ENCODE measurements at regions not wholly inside any gene's neighbourhood (a gene's known extent, or its start where the extent isn't known, plus 50 kb on each side); places are given as distances from the start of the nearest gene placed in this dataset.
A peak's percentile ranks its signal among the peaks of the same experiment; 100 is the strongest.
"Not testable (repeated sequence)": the region's sequence is repeated elsewhere in the genome, so short reads cannot be mapped to it uniquely, and the experiment has no call there.

- no peak for FAIRE-seq
- no peak for TF ChIP-seq POLR2A (IDR thresholded peaks at IDR 0.05; ENCODE audit: low read depth, low read length)
These were observed 134.5 kb upstream of the KCNE2 start for GRCh38 chr21:34229353-34229752.

GRCh38 chr21:34233741-34234140 lies 130.1 kb upstream of the KCNE2 start:
- FAIRE-seq; DNase-seq (ENCODE audit: insufficient read length, low spot score): not testable (repeated sequence)

More at GRCh38 chr21:34229353-34229752, 134.5 kb upstream of the KCNE2 start:
- no peak for DNase-seq (ENCODE audit: insufficient read length, low spot score)

- TF ChIP-seq POLR2A (IDR thresholded peaks at IDR 0.05; ENCODE audit: low read depth, low read length) = no peak
- FAIRE-seq (no peak), DNase-seq (ENCODE audit: insufficient read length, low spot score) (no peak)
These were observed 128.3 kb upstream of the KCNE2 start for GRCh38 chr21:34235514-34235913.

GRCh38 chr21:34242973-34243372 lies 120.8 kb upstream of the KCNE2 start:
- no peak for TF ChIP-seq POLR2A (IDR thresholded peaks at IDR 0.05; ENCODE audit: low read depth, low read length)
- FAIRE-seq = no peak
- no peak for DNase-seq (ENCODE audit: insufficient read length, low spot score)

- DNase-seq (ENCODE audit: insufficient read length, low spot score) (peak; percentile 15), FAIRE-seq (no peak)
- no peak for TF ChIP-seq POLR2A (IDR thresholded peaks at IDR 0.05; ENCODE audit: low read depth, low read length)
These were observed 120.2 kb upstream of the KCNE2 start for GRCh38 chr21:34243562-34243961.

- DNase-seq (ENCODE audit: insufficient read length, low spot score) (no peak), FAIRE-seq (no peak)
- no peak for TF ChIP-seq POLR2A (IDR thresholded peaks at IDR 0.05; ENCODE audit: low read depth, low read length)
These were observed 111.1 kb upstream of the KCNE2 start for GRCh38 chr21:34252751-34253150.

- DNase-seq (ENCODE audit: insufficient read length, low spot score) (no peak), FAIRE-seq (no peak)
- TF ChIP-seq POLR2A (IDR thresholded peaks at IDR 0.05; ENCODE audit: low read depth, low read length) = no peak
These were observed 108.7 kb upstream of the KCNE2 start for GRCh38 chr21:34255073-34255472.

GRCh38 chr21:34260277-34261008 lies 103.4 kb upstream of the KCNE2 start:
- DNase-seq (ENCODE audit: insufficient read length, low spot score) (no peak), FAIRE-seq (no peak)
- TF ChIP-seq POLR2A (IDR thresholded peaks at IDR 0.05; ENCODE audit: low read depth, low read length) = no peak

GRCh38 chr21:34261841-34262468 lies 101.9 kb upstream of the KCNE2 start:
- FAIRE-seq = no peak
- no peak for DNase-seq (ENCODE audit: insufficient read length, low spot score)
- TF ChIP-seq POLR2A (IDR thresholded peaks at IDR 0.05; ENCODE audit: low read depth, low read length) = no peak

- no peak for FAIRE-seq
- DNase-seq (ENCODE audit: insufficient read length, low spot score) = no peak
These were observed 101.3 kb upstream of the KCNE2 start for GRCh38 chr21:34262469-34262845.

GRCh38 chr21:34263629-34264028 lies 100.2 kb upstream of the KCNE2 start:
- no peak for FAIRE-seq
- no peak for TF ChIP-seq POLR2A (IDR thresholded peaks at IDR 0.05; ENCODE audit: low read depth, low read length)
- DNase-seq (ENCODE audit: insufficient read length, low spot score) = no peak

More at GRCh38 chr21:34262469-34262845, 101.3 kb upstream of the KCNE2 start:
- no peak for TF ChIP-seq POLR2A (IDR thresholded peaks at IDR 0.05; ENCODE audit: low read depth, low read length)

GRCh38 chr21:34266351-34266750 lies 97.5 kb upstream of the KCNE2 start:
- DNase-seq (ENCODE audit: insufficient read length, low spot score) (no peak), FAIRE-seq (no peak)
- TF ChIP-seq POLR2A (IDR thresholded peaks at IDR 0.05; ENCODE audit: low read depth, low read length) = no peak

GRCh38 chr21:34268493-34268892 lies 95.3 kb upstream of the KCNE2 start:
- no peak for TF ChIP-seq POLR2A (IDR thresholded peaks at IDR 0.05; ENCODE audit: low read depth, low read length)
- DNase-seq (ENCODE audit: insufficient read length, low spot score) (no peak), FAIRE-seq (no peak)

- FAIRE-seq = no peak
- TF ChIP-seq POLR2A (IDR thresholded peaks at IDR 0.05; ENCODE audit: low read depth, low read length) = no peak
- no peak for DNase-seq (ENCODE audit: insufficient read length, low spot score)
These were observed 93.4 kb upstream of the KCNE2 start for GRCh38 chr21:34270411-34270810.

- DNase-seq (ENCODE audit: insufficient read length, low spot score) (no peak), FAIRE-seq (no peak)
- TF ChIP-seq POLR2A (IDR thresholded peaks at IDR 0.05; ENCODE audit: low read depth, low read length) = no peak
These were observed 92.5 kb upstream of the KCNE2 start for GRCh38 chr21:34271189-34271851.
